NCI-H146 treated with DMSO at 0.1 percent for 48 hours (cell line): ENCODE measurements at regions not wholly inside any gene's neighbourhood (a gene's known extent, or its start where the extent isn't known, plus 50 kb on each side); places are given as distances from the start of the nearest gene placed in this dataset.
"Not testable (repeated sequence)": the region's sequence is repeated elsewhere in the genome, so short reads cannot be mapped to it uniquely, and the experiment has no call there.

Source experiments
- DNase-seq: peaks from one replicate; lab custom pipeline; 2025; ENCODE audit not compliant: unreplicated experiment; lab: John Stamatoyannopoulos, UW

DNA sequence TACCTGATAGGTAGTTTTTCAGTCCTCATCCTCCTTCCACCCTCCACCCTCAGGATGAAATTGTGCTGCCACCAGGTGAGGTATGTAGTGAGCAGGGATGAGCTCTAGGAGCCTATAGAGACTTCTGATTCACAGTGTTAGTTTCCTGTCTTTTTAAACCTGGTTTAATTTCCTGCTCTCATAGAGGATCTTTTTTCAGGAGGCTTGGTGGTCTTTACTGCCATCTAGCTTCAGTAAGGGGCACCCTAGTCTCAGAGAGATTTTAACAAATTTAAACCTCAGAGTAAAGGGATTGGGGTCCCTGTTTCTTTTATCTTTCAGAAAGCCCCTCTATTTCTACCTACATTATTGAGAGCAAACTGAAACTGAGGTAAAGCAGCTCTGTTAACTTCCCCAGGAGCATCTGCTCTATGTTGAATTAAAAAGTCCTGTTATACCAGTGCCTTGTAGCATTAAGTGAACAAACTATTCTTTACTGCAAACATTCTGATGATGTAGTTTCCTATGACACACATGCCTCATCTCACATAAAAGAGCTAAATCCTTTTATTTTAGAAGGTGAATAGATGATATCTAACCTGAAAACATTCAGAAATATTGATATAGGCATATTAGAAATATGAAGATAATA is 172.2 kb upstream of the DDHD1 start:
- no peak for DNase-seq

DNA sequence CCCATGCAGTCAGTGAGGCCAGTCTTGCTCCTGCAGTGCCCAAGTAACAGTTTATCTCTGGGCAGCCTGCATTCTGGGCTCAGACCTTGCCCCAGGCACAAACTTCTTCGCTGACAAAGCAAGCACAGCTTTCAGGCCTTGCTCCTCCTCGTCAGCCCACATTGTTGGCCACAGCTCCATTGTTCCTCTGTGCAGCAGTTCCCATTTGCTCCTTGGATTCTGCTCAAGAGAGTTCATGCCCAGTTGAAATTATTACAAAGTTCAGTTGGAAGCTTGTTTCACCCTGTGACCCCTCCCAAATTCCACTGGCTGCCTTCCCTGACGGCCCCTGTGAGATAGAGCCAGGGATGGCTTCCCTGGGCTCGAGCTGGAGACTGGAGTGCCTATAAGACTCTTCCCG is 163.4 kb upstream of the DDHD1 start:
- DNase-seq = no peak

DNA sequence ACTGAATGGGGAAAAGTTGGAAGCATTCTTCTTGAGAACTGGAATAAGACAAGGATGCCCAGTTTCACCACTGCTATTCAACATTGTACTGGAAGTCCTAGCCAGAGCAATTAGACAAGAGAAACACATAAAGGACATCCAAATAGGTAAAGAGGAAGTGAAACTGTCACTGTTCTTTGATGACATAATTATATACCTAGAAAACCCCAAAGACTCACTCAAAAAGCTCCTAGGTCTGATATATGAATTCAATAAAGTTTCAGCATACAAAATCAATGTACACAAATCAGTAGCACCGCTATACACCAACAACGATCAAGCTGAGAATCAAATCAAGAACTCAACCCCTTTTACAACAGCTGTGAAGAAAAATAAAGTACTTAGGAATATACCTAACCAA is 157.3 kb upstream of the DDHD1 start:
- DNase-seq = no peak

DNA sequence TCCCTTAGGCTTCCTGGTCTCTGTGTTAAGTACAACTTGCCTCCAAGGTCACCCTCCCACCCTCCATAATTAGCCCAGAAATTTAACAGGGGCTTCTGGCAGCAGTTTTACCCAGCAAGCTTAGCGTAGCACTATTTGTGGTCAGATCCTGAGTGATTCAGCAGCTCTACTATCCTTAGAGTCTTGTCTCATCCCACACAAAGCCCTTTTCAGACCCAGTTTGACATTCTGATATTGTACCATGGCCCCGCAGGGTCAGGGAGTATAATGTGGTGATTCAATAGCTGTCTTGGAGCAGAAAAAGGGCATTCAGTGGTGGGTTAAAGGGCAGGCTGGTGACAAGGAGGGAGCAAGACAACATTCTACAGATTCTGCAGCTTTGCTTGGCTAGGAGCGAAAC is 153.8 kb upstream of the DDHD1 start:
- DNase-seq = no peak

DNA sequence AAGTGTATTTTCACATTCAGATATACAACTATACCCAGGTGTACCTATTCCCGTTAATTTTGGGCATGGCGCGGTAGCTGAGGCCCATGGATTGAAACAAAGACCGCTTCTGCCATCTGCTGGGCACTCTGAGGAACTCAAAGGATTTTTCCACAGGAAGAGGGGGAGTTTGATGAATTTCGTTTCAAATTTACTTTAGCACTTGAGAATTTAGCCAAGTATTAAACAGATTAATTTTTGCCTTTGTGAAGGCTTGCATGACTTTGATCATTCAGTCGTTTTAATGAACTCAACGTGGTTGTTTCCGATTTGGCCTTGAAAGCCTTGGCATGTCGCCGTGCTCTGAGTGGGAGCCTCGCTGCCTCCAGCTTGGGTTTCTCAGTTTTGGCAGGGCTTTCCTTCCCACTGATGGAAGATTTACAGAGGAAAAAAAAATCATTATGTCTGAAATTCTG is 153.2 kb upstream of the DDHD1 start:
- DNase-seq = peak; percentile 8

DNA sequence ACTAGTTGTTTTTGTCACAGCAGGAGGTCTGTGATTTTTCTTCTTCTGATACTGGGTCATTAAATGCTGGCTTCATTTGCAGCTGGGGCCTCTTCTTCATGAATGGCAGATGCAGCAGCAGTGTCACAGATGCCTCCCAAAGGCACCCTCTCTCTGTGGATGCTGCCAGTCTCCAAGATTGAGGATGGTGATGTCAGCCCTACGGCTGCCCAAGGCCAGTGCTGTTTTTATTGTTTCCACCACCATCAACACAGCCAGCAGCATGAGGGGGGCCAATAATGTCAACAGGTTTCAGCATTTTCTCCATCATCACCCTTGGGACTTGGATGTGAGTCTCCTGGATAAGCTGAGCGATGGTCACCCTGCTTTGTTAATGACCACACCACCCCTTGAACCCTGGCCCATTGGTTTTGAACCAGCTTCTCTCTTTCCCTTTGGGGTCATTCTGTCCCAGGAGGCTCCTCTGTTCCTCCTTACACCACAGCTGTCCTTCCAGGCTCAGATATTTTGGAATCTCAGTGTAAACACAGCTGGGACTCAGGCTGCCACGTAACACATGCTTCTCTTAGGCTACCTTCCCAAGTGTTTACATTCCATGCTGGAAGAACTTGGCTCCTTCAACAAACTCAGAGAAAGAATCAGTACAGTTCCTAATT is 151.7 kb upstream of the DDHD1 start:
- no peak for DNase-seq

DNA sequence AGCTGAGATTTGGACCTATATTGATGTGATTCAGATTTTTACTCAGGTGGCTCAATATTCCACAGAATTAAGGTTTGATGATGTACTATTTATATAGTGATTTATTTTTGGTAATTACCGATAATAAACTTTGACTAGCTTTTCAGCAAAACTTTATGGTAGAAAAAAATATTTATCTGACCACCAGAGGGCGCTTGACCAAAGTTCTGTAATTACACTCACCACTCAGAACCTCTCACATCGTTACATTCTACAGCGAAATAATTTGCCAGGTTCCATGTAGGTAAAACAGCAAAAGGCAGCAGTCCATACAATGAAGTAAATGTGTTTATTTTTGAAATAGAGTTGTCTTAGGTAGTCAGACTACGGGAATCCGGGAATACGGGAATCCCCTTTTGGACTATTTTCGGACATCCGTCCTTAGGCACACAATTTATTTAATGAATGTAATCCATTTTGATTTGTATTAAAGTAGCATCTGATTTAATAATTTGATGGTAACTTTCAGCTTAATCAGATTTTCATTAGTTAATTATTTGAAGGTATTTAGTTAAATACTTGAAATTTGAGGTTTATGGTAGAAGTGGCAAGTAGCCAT is 143.0 kb upstream of the DDHD1 start:
- DNase-seq = no peak

DNA sequence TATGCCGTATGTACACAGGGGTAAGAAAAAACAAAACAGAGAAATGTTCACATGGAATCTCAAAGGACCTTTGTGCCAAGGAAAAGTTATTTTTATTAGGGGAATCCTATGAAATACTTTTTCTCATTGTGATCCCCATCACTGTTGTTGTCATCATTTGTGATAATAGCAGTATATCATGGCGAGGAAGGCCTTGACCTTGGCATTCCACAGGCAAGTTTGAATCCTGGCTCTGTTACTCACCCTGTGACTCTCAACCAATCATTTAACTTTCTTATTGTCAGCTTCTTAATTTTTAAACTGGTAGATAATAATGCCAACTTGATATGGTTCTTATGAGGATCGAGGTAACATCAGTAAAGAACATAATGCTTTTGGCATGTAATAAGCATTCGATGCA is 142.2 kb upstream of the DDHD1 start:
- no peak for DNase-seq

DNA sequence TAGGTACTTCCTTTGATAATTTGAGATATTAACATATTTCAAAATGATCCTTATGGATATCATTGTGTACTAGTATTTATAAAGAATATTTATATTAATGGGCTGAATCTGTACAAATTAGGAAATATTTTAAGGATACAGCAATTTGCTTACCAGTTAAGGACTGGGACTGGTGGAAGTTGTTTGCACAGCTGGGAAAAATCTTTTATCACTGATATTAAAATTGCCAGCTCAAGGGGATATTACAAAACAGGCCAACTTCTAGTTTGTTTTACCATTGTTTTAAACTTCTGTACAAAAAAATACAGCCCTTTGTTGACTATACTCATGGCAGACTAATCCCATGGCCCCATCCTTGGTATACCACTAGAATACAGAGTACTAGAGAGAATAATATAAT is 133.2 kb upstream of the DDHD1 start:
- DNase-seq = no peak

DNA sequence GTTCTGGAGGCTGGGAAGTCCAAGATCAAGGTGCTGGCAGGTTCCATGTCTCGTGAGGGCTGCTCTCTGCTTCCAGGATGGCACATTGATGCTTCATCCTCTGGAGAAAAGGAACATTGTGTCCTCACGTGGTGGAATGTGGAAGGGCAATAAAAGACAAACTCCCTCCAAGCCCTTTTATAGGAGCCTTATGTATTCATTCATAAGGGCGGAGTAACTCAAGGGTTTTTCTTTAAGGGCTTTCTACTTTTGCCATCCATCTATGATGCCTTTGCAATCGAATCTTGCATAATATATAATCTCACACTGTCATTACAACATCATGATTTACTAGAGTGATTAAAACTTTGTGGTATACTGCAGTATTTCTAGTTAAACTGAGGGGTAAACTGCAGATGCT is 132.7 kb upstream of the DDHD1 start:
- no peak for DNase-seq

DNA sequence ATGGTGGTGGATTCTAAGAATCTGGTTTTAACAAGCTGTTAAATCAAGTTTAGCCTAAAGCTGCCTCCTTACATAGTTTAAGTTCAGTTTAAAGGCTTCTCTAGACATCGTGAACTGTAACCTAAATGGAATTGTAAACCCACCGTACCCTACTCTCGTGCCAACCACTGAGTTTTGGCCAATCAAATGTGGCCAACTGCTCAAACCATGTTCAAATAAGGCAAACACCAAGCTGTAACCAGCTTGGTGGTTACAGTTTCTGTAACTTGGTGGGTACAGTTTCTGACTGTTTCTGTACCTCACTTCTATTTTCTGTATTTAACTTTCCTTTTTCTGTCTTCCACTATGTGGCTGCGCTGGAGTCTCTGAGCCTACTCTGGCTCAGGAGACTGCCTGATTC is 131.9 kb upstream of the DDHD1 start:
- no peak for DNase-seq

DNA sequence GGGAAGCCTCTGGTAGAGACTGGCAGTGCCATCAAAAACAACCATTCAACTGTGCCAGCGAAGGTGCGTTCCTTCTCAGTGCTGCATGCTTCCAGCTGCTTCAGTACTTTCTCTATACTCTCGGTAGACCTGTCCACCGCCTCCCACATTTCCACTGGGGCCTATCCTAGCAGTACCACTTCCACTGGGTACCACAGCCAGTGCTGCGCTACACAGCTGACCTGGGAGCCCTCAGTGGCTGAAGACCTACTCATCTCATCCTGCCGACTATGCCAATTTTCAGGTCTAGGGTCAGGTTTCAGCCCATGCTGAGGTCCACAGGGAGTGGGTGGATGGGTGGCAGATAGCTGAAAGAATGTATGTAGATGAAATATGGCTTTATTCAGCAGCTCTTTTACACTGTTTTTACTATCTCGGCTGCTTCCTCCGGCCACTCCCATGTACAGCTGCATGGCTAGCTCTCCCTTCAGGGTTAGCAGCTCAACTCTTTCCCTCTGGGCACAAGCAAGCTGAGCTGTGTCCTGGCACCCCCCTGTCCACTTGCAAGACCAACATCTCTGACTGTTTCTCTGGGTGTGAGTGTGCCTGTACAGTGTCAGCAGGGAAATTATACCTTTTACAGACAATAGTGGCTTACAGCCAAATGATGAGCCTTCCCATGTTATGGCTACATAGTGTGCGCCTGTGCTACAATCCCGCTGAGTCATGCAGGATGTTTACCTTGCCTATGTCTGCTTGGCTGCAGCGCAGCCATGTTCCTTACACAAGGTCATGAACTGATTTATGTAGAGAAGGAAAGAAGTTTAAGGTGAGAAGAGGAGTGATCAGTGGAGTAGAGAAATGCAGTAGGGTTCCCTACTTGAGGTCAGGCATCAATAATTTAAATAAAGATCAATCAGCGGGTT is 125.7 kb upstream of the DDHD1 start:
- no peak for DNase-seq

DNA sequence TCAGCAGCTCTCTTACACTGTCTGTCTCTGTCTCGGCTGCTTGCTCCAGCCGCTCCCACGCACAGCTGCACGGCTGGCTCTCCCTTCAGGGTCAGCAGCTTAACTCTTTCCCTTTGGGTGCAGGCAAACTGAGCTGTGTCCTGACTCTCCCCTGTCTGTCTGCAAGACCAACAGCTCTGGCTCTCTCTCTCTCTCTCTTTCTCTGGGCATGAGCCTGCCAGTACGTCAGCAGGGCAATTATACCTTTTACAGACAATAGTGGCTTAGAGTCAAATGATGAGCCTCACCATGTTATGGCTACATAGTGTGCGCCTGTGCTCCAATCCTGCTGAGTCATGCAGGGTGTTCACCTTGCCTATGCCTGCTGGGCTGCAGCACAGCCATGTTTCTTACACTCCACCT is 120.5 kb upstream of the DDHD1 start:
- DNase-seq = no peak

DNA sequence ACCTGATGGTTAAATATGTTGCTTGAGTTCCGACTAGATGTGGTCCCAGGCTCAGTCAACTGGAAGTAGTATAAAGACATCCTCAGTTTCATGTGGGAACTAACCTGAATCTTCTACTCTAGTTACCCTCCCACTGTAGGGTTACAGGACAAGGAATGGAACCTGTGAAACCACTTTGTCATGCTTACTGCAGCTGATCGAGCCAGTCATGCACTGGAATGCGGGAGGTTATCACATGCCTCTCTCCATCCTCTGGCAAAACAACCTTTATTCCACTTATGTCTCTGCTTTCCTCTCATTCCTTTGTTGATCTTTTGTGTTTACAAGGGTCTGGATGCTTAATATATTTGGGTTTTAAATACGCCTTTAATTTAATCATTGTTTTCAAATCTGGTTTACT is 111.9 kb upstream of the DDHD1 start:
- DNase-seq = no peak

DNA sequence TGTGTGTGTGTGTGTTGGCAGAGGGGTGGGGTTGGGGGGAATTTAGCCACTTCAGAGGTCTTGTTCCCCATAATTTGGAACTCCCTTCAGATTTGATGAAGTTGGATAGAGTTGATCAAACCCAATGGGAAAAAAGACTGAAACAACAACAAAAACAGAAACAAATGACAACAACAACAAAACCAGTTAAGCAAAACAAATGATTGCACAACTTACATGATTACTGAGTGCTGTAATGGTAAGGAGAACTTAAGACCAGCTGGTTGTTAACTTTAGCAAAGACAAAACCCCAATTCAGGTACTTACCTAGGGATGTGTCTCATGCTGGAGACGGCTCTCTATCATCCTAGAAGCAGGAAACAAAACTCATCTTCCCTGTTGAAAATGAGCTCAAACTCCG is 107.8 kb upstream of the DDHD1 start:
- no peak for DNase-seq

DNA sequence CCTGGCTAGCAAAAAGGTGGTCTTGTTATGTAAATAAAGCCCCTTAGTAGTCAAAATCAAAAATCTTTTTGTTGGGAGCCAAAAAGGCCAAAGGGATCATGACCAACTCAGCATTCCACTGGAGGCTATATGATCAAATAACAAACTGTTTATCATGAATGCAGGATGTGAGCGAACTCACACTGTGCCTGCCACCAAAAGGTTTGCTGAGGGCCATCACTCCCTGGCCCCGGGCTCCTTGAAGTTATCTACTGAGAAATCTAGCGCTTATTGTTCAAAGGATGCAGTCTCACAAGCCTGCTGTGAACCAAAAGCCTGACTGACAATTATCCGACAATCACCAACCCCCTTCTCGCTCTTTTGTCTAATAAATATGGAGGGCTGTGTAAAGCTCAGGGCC is 107.2 kb upstream of the DDHD1 start:
- no peak for DNase-seq

DNA sequence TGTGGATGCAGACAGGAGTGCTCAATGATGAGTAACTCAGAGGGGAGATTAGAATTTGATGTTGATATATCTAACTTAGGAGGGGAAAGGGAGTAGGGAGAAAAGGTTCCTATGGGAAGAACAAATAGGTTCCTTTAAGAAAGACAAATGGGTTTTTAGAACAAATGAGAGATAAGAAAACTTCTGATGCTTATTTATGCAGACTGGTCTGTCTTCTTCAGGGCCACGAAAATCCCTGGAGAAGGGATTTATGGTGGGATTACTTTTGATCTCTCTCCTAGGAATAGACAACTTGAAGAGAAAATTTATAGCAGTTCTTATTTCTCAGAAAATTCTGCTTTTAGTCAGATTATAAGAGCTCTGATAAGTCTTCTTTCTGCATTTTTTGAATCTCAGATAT is 99.0 kb upstream of the DDHD1 start:
- DNase-seq = no peak

DNA sequence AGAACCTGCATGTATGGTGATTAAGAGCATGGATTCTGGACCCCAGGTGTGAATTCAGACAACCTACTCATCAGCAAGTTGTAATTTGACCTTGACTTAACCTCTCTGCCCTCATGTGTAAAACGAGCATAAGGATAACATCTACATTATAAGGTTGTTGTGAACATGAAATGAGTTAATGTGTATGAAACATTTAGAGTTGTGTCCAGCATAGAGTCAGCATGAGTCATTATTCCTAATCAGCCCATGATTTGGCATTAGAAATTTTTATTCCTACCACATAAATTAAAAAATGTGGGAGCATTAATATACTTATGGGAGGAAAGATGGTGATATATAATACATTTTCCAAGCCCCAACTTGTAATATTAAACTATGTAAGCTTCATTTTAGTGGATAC is 95.9 kb upstream of the DDHD1 start:
- DNase-seq = no peak

DNA sequence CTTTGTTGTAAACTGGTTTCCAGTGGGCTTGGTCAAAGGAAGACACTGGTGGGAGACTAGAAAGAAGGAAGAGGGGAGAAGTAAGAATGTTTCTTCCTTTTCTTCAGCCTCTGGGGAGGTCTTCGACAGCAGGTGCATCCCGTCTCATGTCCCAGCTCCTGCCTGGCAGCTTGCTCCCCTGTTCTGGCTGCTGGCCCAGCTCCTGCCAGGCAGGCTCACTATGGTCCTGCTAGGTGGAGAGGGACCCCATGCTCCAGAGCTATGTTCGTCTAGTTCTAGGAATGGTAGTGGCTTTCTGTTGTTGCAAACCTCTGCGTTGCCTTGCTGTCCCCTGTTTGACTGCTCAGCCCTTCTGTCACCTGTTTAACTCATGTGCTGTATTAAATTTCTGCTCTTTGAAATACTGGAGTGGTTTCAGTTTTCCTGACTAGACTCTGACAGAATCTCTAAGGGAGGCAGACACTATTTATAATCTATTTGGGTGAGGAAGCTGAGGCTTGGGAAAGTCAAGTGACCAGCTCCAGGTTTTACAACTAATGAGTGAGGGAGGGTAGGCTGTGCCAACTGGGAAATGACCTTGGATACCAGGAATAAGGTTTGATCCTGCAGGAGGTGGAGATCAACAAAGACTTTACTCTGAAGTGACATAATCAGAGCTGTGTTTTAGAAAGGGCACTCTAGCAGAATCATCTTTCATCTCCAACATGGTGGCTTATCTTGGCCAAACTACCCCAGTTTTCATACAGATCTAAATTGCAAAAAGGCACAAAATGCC is 94.7 kb upstream of the DDHD1 start:
- DNase-seq = no peak

DNA sequence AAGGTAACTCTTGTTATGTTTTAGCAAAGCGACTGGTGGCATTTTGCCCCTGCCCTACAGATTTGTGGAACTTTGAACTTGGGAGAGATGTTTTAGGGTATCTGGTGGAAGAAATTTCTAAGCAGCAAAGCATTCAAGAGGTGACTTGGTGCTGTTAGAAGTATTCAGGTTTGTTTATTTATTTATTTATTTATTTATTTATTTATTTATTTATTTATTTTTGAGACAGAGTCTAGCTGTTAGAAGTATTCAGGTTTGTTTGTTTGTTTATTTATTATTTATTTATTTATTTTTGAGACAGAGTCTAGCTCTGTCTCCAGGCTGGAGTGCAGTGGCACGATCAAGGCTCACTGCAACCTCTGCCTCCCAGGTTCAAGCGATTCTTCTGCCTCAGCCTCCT is 89.8 kb upstream of the DDHD1 start:
- not testable (repeated sequence) for DNase-seq

DNA sequence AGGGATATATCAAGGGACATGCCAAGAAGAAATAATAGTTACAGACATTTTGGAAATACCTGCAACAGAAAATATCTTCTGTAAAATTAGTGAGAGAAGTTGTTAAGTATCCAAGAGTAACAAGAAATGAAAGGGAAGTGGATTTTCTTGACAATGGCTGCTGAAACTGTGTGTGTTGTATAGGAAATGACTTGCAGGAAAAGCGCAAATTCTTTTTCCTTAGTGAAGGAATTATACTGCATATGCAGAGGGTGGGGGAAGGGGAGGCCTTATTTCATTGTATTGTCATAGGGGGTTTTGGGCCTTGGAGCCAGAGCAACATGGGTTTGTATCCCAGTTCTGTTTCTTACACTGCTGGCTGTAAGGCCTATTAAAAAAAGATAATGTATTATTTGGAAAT is 84.4 kb upstream of the DDHD1 start:
- DNase-seq = no peak
